Vagina (tissue), 2 donors: ENCODE measurements at regions not wholly inside any gene's neighbourhood (a gene's known extent, or its start where the extent isn't known, plus 50 kb on each side); places are given as distances from the start of the nearest gene placed in this dataset.

ENCODE experiments used
- DNase-seq, 2 donors: peaks; one replicate each; pipeline ENCODE4 v3.0.0-alpha.2; 2017; ENCODE audit errors: extremely low spot score in 2 of 2
- H3K27ac ChIP-seq: fragments of 200-600 bp; sonication (generic); one replicate; pipeline ENCODE4 v1.5.1; 2019
- H3K27me3 ChIP-seq: fragments of 200-600 bp; sonication (generic); one replicate; pipeline ENCODE4 v1.5.1; 2019
- H3K36me3 ChIP-seq, 2 donors: fragments of 200-600 bp; sonication (generic); one replicate each; pipeline ENCODE4 v1.5.1; 2017 to 2019
- H3K4me1 ChIP-seq: fragments of 200-600 bp; sonication (generic); one replicate; pipeline ENCODE4 v1.5.1; 2019
- H3K4me3 ChIP-seq, 2 donors: fragments of 200-600 bp; sonication (generic); 1 replicate in 1 of 2; 2 replicates in 1 of 2; pipeline ENCODE4 v1.5.1; 2016 to 2019
- H3K9me3 ChIP-seq: fragments of 200-600 bp; sonication (generic); one replicate; pipeline ENCODE4 v1.5.1; 2019
- POLR2A ChIP-seq, 2 donors: fragments of 450-650 bp; IDR thresholded peaks; one replicate each; pipeline ENCODE4 v1.6.1; 2017; ENCODE audit warnings: antibody characterized with exemption in 2 of 2, mild to moderate bottlenecking in 2 of 2, moderate library complexity in 2 of 2
- POLR2AphosphoS5 ChIP-seq, 2 donors: sonication (generic); formaldehyde crosslinking; IDR thresholded peaks; one replicate each; pipeline ENCODE4 v1.9.0; 2017; ENCODE audit warnings: antibody characterized with exemption in 2 of 2, mild to moderate bottlenecking in 2 of 2, low read depth in 1 of 2; ENCODE audit not compliant: insufficient read depth in 1 of 2
- intact Hi-C: fragments of 100-400 bp; cut with DNase I; formaldehyde crosslinking; loops from one replicate; pipeline ENCODE4 v1.15.1; 2023
- TF ChIP-seq, protein P1 (sequence below), 3 experiments: fragments of 450-650 bp in 2 of 3; fragments of 200-600 bp in 1 of 3; sonication (generic) in 1 of 3; IDR thresholded peaks; one replicate each; pipeline ENCODE4 v1.5.1; 2017 to 2019; ENCODE audit warnings: antibody characterized with exemption in 3 of 3, mild to moderate bottlenecking in 2 of 3, moderate library complexity in 2 of 3

DNA sequence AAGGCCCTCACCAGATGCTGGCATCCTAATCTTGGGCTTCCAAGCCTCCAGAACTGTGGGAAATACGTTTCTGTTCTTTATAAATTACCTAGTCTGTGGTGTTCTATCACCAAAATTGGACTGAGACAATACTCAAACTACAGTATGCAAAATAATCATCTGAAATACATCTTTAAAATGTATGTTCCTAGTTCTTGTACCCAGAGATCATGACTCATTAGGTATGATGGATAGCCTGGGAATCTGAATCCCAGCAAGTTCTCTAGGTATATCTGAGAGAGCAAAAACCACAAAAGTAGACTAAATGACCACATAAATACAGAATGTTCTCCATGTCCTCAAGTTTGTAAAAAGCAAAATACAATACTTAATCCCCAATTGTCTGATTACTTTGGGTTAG lies 166.3 kb downstream of the YIPF5 start:
- no peaks in the 10 kb centered on the region for H3K36me3 ChIP-seq
- no peaks in the 10 kb centered on the region for H3K27me3 ChIP-seq
- no peak overlapping the region for H3K4me3 ChIP-seq
- H3K27ac ChIP-seq, result no peak overlapping the region
- intact Hi-C loops, result no loop called here
- no peaks in the 10 kb centered on the region for H3K9me3 ChIP-seq
- TF ChIP-seq, protein P1, sequence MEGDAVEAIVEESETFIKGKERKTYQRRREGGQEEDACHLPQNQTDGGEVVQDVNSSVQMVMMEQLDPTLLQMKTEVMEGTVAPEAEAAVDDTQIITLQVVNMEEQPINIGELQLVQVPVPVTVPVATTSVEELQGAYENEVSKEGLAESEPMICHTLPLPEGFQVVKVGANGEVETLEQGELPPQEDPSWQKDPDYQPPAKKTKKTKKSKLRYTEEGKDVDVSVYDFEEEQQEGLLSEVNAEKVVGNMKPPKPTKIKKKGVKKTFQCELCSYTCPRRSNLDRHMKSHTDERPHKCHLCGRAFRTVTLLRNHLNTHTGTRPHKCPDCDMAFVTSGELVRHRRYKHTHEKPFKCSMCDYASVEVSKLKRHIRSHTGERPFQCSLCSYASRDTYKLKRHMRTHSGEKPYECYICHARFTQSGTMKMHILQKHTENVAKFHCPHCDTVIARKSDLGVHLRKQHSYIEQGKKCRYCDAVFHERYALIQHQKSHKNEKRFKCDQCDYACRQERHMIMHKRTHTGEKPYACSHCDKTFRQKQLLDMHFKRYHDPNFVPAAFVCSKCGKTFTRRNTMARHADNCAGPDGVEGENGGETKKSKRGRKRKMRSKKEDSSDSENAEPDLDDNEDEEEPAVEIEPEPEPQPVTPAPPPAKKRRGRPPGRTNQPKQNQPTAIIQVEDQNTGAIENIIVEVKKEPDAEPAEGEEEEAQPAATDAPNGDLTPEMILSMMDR (IDR thresholded peaks at IDR 0.05), result no peak
- DNase-seq, result no peak
- no peaks in the 10 kb centered on the region for H3K4me1 ChIP-seq

DNA sequence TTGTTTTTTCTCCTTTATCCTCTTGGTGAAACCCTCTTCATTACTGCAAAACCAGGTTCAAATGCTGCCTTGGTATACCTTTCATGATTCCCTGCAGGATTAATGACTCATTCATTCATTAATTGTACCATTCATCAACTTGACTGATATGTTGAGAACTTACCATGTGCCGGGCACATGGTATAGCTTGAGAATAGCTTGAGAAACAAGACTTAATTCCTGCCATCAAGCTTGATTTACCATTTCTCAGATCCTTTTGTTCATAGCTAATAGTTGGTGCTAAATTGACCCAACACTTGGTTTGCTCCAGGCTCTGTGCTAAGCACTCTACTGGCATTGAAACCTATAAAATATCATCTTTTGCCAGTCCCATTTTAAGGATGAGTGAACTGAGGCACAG lies 165.7 kb downstream of the YIPF5 start:
- Histone ChIP-seq H3K4me3 (no peak overlapping the region), H3K4me1 (no peaks in the 10 kb centered on the region), H3K27me3 (no peaks in the 10 kb centered on the region), H3K36me3 (no peaks in the 10 kb centered on the region), H3K9me3 (no peaks in the 10 kb centered on the region), H3K27ac (no peak overlapping the region)
- no peak for DNase-seq
- TF ChIP-seq POLR2AphosphoS5 (IDR thresholded peaks at IDR 0.05; ENCODE audit: insufficient read depth in 1 of 2, low read depth in 1 of 2) (no peak), POLR2A (IDR thresholded peaks at IDR 0.05) (no peak)
- TF ChIP-seq, protein P1 (IDR thresholded peaks at IDR 0.05), result no peak
- intact Hi-C loops, result no loop called here

DNA sequence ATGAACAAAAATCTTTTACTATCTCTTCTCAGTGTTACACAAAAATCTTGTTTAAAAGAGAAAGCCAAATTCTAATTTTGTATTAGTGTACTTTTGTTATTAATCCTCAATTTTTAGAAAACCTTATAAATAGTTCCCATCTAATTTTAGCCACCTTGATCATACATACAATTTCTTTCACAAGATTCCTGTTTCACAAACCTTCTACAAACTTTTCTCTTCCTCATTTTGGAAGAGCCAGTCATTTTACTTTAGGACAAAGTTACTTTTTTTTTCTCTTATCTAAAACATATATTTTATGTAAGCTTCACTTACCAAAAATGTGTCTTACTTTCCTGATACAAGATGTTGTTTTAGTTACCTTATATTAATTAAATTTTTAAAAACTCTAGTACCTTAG lies 161.3 kb downstream of the YIPF5 start:
- Histone ChIP-seq H3K4me1 (no peaks in the 10 kb centered on the region), H3K27me3 (no peaks in the 10 kb centered on the region), H3K4me3 (no peak overlapping the region), H3K9me3 (no peaks in the 10 kb centered on the region), H3K27ac (no peak overlapping the region), H3K36me3 (no peaks in the 10 kb centered on the region)
- DNase-seq, result no peak
- TF ChIP-seq, protein P1 (IDR thresholded peaks at IDR 0.05), result no peak
- TF ChIP-seq POLR2A (IDR thresholded peaks at IDR 0.05) (no peak), POLR2AphosphoS5 (IDR thresholded peaks at IDR 0.05; ENCODE audit: insufficient read depth in 1 of 2, low read depth in 1 of 2) (no peak)
- intact Hi-C loops, result no loop called here

DNA sequence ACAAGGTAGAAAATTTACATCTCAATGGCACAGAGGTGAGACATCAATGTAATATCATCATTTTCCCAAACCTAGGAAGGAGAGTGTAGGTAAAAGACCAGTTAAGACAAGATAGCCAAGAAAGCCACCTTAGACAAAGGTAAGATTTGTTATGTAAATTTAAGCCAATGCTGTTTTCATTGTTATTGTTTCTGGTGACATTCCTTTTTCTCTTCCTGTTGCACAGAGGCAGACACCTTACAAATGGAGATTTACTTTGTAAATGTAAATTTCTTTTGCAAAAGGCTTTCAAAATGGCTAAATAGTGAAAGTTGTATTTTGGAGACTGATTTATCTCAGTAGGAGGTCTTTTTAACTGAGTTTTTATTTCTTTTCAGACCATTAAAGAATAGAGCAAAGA lies 159.1 kb downstream of the YIPF5 start:
- Histone ChIP-seq H3K27ac (no peak overlapping the region), H3K27me3 (no peaks in the 10 kb centered on the region), H3K9me3 (no peaks in the 10 kb centered on the region), H3K36me3 (no peaks in the 10 kb centered on the region), H3K4me1 (no peaks in the 10 kb centered on the region), H3K4me3 (no peak overlapping the region)
- no peak for TF ChIP-seq POLR2AphosphoS5 (IDR thresholded peaks at IDR 0.05; ENCODE audit: insufficient read depth in 1 of 2, low read depth in 1 of 2)
- TF ChIP-seq POLR2A (IDR thresholded peaks at IDR 0.05), result no peak
- TF ChIP-seq, protein P1 (IDR thresholded peaks at IDR 0.05), result no peak
- intact Hi-C loops, result no loop called here
- no peak for DNase-seq

DNA sequence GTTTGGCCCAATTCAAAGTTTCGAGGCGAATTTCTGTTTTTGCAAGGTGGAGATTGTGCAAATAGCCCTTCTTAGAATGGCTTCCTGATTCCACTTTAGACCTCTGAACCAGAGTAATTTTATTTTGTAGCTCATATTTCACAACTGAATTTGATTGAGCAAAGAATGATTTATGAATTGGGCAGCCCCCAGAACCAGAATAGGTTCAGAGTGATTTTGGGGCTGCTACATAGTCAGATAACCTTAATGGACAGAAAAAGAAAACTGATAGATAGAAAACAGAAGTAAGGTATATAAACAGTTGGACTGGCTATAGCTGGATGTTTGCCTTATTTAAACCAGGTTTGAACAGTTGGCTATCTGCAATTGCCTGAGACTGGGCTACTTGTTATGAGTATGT lies 156.6 kb downstream of the YIPF5 start:
- Histone ChIP-seq H3K27me3 (no peaks in the 10 kb centered on the region), H3K4me1 (no peaks in the 10 kb centered on the region), H3K4me3 (no peak overlapping the region), H3K36me3 (no peaks in the 10 kb centered on the region), H3K27ac (no peak overlapping the region), H3K9me3 (no peaks in the 10 kb centered on the region)
- no peak for DNase-seq
- intact Hi-C loops, result no loop called here
- TF ChIP-seq, protein P1 (IDR thresholded peaks at IDR 0.05), result no peak
- TF ChIP-seq POLR2A (IDR thresholded peaks at IDR 0.05), result no peak
- no peak for TF ChIP-seq POLR2AphosphoS5 (IDR thresholded peaks at IDR 0.05; ENCODE audit: insufficient read depth in 1 of 2, low read depth in 1 of 2)
